Nephron (organoid): ENCODE measurements at regions not wholly inside any gene's neighbourhood (a gene's known extent, or its start where the extent isn't known, plus 50 kb on each side); places are given as distances from the start of the nearest gene placed in this dataset.
"Not testable (repeated sequence)": the region's sequence is repeated elsewhere in the genome, so short reads cannot be mapped to it uniquely, and the experiment has no call there.

Experiments
- H3K27ac Mint-ChIP-seq, 3 experiments: 2 replicates each; pipeline ENCODE4 v1.8.0; 2020; ENCODE audit warnings: mixed read lengths in 3 of 3, mild to moderate bottlenecking in 2 of 3, moderate library complexity in 1 of 3
- H3K27me3 Mint-ChIP-seq: 2 replicates; pipeline ENCODE4 v1.8.0; 2021; ENCODE audit warnings: low read depth, mild to moderate bottlenecking, moderate library complexity, mixed read lengths
- H3K36me3 Mint-ChIP-seq: 2 replicates; pipeline ENCODE4 v1.8.0; 2020; ENCODE audit warnings: low read depth, mixed read lengths
- H3K4me1 Mint-ChIP-seq: 2 replicates; pipeline ENCODE4 v1.8.0; 2020; ENCODE audit warnings: mixed read lengths
- H3K4me3 Mint-ChIP-seq, 3 experiments: 2 replicates each; pipeline ENCODE4 v1.8.0; 2020; ENCODE audit warnings: mild to moderate bottlenecking in 3 of 3, mixed read lengths in 3 of 3, moderate library complexity in 2 of 3
- H3K9me3 Mint-ChIP-seq: 2 replicates; pipeline ENCODE4 v1.8.0; 2020; ENCODE audit warnings: mixed read lengths
- CTCF ChIP-seq, 3 experiments: fragments of 200-600 bp; sonication (generic); IDR thresholded peaks; one replicate each; pipeline ENCODE4 v1.5.0; 2021; ENCODE audit warnings: antibody characterized with exemption in 3 of 3; ENCODE audit not compliant: unreplicated experiment in 3 of 3

GRCh38 chr7:91357379-91357778, 93.1 kb downstream of the FZD1 start:
- Mint-ChIP-seq H3K27ac (peak overlapping the region; percentile 47 to 80 (median 66)), H3K36me3 (no peaks in the 10 kb centered on the region), H3K4me3 (no peak overlapping the region), H3K4me1 (peaks cover 45% of the 10 kb centered on the region), H3K27me3 (peaks cover 3% of the 10 kb centered on the region), H3K9me3 (no peaks in the 10 kb centered on the region)
- TF ChIP-seq CTCF (IDR thresholded peaks at IDR 0.05; ENCODE audit: unreplicated experiment in 3 of 3): no peak

GRCh38 chr7:91357901-91358300, 93.7 kb downstream of the FZD1 start:
- Mint-ChIP-seq H3K36me3 (no peaks in the 10 kb centered on the region), H3K4me3 (no peak overlapping the region), H3K9me3 (no peaks in the 10 kb centered on the region), H3K27me3 (peaks cover 3% of the 10 kb centered on the region), H3K27ac (peak overlapping the region; percentile 47 to 80 (median 66)), H3K4me1 (peaks cover 45% of the 10 kb centered on the region)
- no peak for TF ChIP-seq CTCF (IDR thresholded peaks at IDR 0.05; ENCODE audit: unreplicated experiment in 3 of 3)

DNA sequence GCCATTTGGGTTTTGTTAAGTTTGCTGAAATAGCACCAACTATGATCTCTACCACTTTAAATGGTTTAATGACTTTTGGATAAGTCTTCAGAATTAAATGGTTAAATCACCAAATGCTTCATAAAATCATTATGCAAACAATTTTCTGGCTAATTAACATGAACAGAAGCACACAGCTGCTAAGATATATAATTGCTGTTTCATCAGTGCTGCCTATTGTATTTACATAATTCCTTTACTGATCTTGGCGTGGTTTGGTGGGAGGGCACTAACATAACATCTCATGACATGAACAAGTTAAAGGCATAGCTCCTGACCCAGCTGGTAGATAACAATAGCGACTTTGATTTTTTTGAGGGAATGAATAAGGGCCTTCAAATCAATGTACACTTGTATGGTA, 94.1 kb downstream of the FZD1 start:
- Mint-ChIP-seq H3K27ac (peak overlapping the region; percentile 4 to 66 (median 19)), H3K4me3 (no peak overlapping the region)
- no peak for TF ChIP-seq CTCF (IDR thresholded peaks at IDR 0.05; ENCODE audit: unreplicated experiment in 3 of 3)

GRCh38 chr7:91365097-91365496, 100.9 kb downstream of the FZD1 start:
- H3K4me1 Mint-ChIP-seq, H3K36me3 Mint-ChIP-seq, H3K27me3 Mint-ChIP-seq, H3K9me3 Mint-ChIP-seq, H3K27ac Mint-ChIP-seq, H3K4me3 Mint-ChIP-seq: not testable (repeated sequence)

More for the DNA sequence above, 94.1 kb downstream of the FZD1 start:
- Mint-ChIP-seq H3K4me1 (peaks cover 43% of the 10 kb centered on the region), H3K36me3 (no peaks in the 10 kb centered on the region), H3K27me3 (peaks cover 3% of the 10 kb centered on the region), H3K9me3 (no peaks in the 10 kb centered on the region)

DNA sequence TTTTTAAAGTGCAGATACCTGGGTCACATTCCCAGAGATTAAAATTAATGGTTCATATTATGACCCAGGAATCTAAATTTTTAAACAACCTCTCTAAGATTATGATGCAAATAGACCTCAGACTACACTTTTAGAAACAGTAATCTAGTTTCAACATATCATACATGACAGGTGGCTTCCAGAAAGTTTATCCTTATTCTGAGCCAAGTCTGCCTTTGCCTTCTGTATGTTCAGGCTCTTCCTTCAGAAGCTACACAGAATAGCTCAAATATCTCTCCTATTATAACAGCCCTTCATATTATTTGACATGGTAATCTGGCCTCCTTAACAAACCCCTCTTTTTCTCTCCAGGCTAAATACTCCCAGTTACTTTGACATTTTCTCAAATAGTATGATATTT, 101.9 kb downstream of the FZD1 start:
- Mint-ChIP-seq H3K36me3 (no peaks in the 10 kb centered on the region), H3K4me1 (peaks cover 6% of the 10 kb centered on the region), H3K9me3 (no peaks in the 10 kb centered on the region), H3K27me3 (no peaks in the 10 kb centered on the region), H3K4me3 (no peak overlapping the region), H3K27ac (no peak overlapping the region)
- no peak for TF ChIP-seq CTCF (IDR thresholded peaks at IDR 0.05; ENCODE audit: unreplicated experiment in 3 of 3)

DNA sequence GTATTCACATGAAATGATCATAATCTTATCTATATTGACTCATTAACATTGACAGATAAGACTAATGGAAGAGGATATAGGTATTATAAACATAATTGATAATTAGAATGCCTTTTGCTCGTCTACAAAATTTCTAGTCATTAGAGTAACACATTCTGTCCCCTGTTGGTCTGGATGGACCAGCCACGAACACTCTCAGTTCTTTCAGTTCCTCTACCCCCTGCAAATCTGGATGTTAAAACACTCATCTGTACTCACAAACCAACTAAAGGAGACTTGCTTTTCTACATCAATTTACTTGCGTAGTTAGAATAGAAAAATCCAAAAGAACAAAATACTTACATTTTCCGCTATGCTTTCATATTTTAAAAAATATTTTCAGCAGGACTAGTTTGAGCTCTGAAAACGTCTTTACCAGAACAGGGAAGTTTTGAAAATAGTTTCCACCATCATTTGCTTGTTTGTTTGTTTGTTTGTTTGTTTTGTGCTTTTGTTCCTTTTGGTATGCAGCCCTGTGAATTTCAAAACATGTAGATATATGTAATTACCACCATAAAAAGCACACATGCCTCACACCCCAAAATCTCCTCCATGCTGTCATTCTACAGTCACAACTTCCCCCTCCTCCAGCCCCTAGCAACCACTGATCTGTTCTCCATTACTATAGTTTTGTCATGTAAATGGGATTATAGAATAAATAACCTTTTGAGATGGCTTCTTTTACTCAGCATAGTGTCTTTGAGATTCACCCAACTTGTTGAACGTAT, 103.8 kb downstream of the FZD1 start:
- peaks cover 6% of the 10 kb centered on the region for H3K4me1 Mint-ChIP-seq
- H3K9me3 Mint-ChIP-seq: no peaks in the 10 kb centered on the region
- no peaks in the 10 kb centered on the region for H3K27me3 Mint-ChIP-seq
- no peaks in the 10 kb centered on the region for H3K36me3 Mint-ChIP-seq
- H3K4me3 Mint-ChIP-seq: no peak overlapping the region
- TF ChIP-seq CTCF (IDR thresholded peaks at IDR 0.05; ENCODE audit: unreplicated experiment in 3 of 3): no peak
- no peak overlapping the region for H3K27ac Mint-ChIP-seq
